GM18858 (cell line): ENCODE measurements at regions not wholly inside any gene's neighbourhood (a gene's known extent, or its start where the extent isn't known, plus 50 kb on each side); places are given as distances from the start of the nearest gene placed in this dataset.
"Not testable (repeated sequence)": the region's sequence is repeated elsewhere in the genome, so short reads cannot be mapped to it uniquely, and the experiment has no call there.

ENCODE experiments used
- ATAC-seq: cut with Tn5 transposase; IDR thresholded peaks from one replicate; pipeline ENCODE4 v1.9.1; 2021; ENCODE audit not compliant: unreplicated experiment

GRCh38 chr3:164779816-164780215, 298.5 kb downstream of the SI start:
- no peak for ATAC-seq

- no peak for ATAC-seq
Measured at GRCh38 chr3:164752812-164753211, 325.5 kb downstream of the SI start.

- no peak for ATAC-seq
Measured at GRCh38 chr3:164748626-164749025, 329.7 kb downstream of the SI start.

- ATAC-seq, result no peak
Measured at GRCh38 chr3:164741869-164742268, 336.4 kb downstream of the SI start.

- no peak for ATAC-seq
Measured at GRCh38 chr3:164737174-164737573, 341.1 kb downstream of the SI start.

- ATAC-seq, result no peak
Measured at GRCh38 chr3:164732166-164732565, 346.1 kb downstream of the SI start.

- ATAC-seq, result no peak
Measured at GRCh38 chr3:164730815-164731360, 347.4 kb downstream of the SI start.

- no peak for ATAC-seq
Measured at GRCh38 chr3:164723396-164723795, 354.9 kb downstream of the SI start.

- ATAC-seq, result not testable (repeated sequence)
Measured at GRCh38 chr3:164702808-164703207, 375.5 kb downstream of the SI start.

- ATAC-seq, result no peak
Measured at GRCh38 chr3:164687902-164688301, 390.4 kb downstream of the SI start.

GRCh38 chr3:164687211-164687610, 391.1 kb downstream of the SI start:
- no peak for ATAC-seq

- no peak for ATAC-seq
Measured at GRCh38 chr3:164683489-164683888, 394.8 kb downstream of the SI start.

- no peak for ATAC-seq
Measured at GRCh38 chr3:164679245-164679644, 399.1 kb downstream of the SI start.

- no peak for ATAC-seq
Measured at GRCh38 chr3:164677317-164677716, 401.0 kb downstream of the SI start.

- no peak for ATAC-seq
Measured at GRCh38 chr3:164673738-164674137, 404.6 kb downstream of the SI start.

GRCh38 chr3:164658125-164658524, 420.2 kb downstream of the SI start:
- ATAC-seq, result no peak

- ATAC-seq, result no peak
Measured at GRCh38 chr3:164657631-164658030, 420.7 kb downstream of the SI start.

GRCh38 chr3:164655462-164655861, 422.8 kb downstream of the SI start:
- no peak for ATAC-seq

- no peak for ATAC-seq
Measured at GRCh38 chr3:164641071-164641470, 437.2 kb downstream of the SI start.

- ATAC-seq, result no peak
Measured at GRCh38 chr3:164640591-164640990, 437.7 kb downstream of the SI start.

GRCh38 chr3:164620956-164621355, 457.3 kb downstream of the SI start:
- ATAC-seq, result no peak

- ATAC-seq, result no peak
Measured at GRCh38 chr3:164620423-164620822, 457.9 kb downstream of the SI start.

- no peak for ATAC-seq
Measured at GRCh38 chr3:164612751-164613150, 465.5 kb downstream of the SI start.
